Cardiac fibroblast (primary cell): ENCODE measurements at regions not wholly inside any gene's neighbourhood (a gene's known extent, or its start where the extent isn't known, plus 50 kb on each side); places are given as distances from the start of the nearest gene placed in this dataset.
"Not testable (repeated sequence)": the region's sequence is repeated elsewhere in the genome, so short reads cannot be mapped to it uniquely, and the experiment has no call there.

Experiments used
- DNase-seq, 2 donors: peaks; one replicate each; pipeline versions ENCODE4 v3.0.0 to v3.0.0-alpha.2; 2010; ENCODE audit warnings: low read depth in 2 of 2
- H3K4me3 ChIP-seq, 2 donors: replicated peaks in 1 of 2; 1 replicate in 1 of 2; 2 replicates in 1 of 2; pipeline ENCODE4 v1.5.1; 2011; ENCODE audit warnings: low read depth in 2 of 2, low read length in 2 of 2, mild to moderate bottlenecking in 2 of 2, moderate library complexity in 1 of 2
- CTCF ChIP-seq: IDR thresholded peaks from one replicate; pipeline ENCODE4 v1.5.1; 2011; ENCODE audit warnings: low read depth, mild to moderate bottlenecking, low read length, inconsistent platforms

GRCh38 chr5:88034520-88034919, 234.1 kb downstream of the TMEM161B start:
- no peak for DNase-seq
- H3K4me3 ChIP-seq: no peak overlapping the region
- TF ChIP-seq CTCF: no peak

GRCh38 chr5:88033191-88033590, 235.5 kb downstream of the TMEM161B start:
- H3K4me3 ChIP-seq: no peak overlapping the region
- no peak for DNase-seq

GRCh38 chr5:88029011-88029410, 239.6 kb downstream of the TMEM161B start:
- no peak for TF ChIP-seq CTCF
- no peak overlapping the region for H3K4me3 ChIP-seq
- no peak for DNase-seq

More at GRCh38 chr5:88033191-88033590, 235.5 kb downstream of the TMEM161B start:
- no peak for TF ChIP-seq CTCF

GRCh38 chr5:88021141-88021540, 247.5 kb downstream of the TMEM161B start:
- no peak for TF ChIP-seq CTCF
- no peak for DNase-seq
- H3K4me3 ChIP-seq: no peak overlapping the region

- DNase-seq, H3K4me3 ChIP-seq: not testable (repeated sequence)
Observed at GRCh38 chr5:88014984-88015383, 253.7 kb downstream of the TMEM161B start.

- DNase-seq: no peak
- H3K4me3 ChIP-seq: no peak overlapping the region
- TF ChIP-seq CTCF: no peak
Observed at GRCh38 chr5:88000877-88001276, 267.8 kb downstream of the TMEM161B start.

- no peak overlapping the region for H3K4me3 ChIP-seq
- TF ChIP-seq CTCF: no peak
- no peak for DNase-seq
Observed at GRCh38 chr5:87997662-87998061, 271.0 kb downstream of the TMEM161B start.
